PC-9 (cell line): ENCODE measurements at regions not wholly inside any gene's neighbourhood (a gene's known extent, or its start where the extent isn't known, plus 50 kb on each side); places are given as distances from the start of the nearest gene placed in this dataset.

Experiments used
- CTCF ChIP-seq: fragments of 200-600 bp; sonication (generic); conservative IDR thresholded peaks from 2 replicates; pipeline ENCODE4 v1.6.1; 2017; ENCODE audit warnings: mixed run types, antibody characterized with exemption, mild to moderate bottlenecking, moderate library complexity
- EZH2 ChIP-seq: fragments of 200-600 bp; sonication (generic); IDR thresholded peaks from 2 replicates; pipeline ENCODE4 v1.8.0; 2017; ENCODE audit warnings: antibody characterized with exemption, low read depth

GRCh38 chr11:29564486-29564885 is 452.3 kb downstream of the KCNA4 start:
- no peak for TF ChIP-seq CTCF
- TF ChIP-seq EZH2, result no peak
